HepG2 (cell line): ENCODE measurements at regions not wholly inside any gene's neighbourhood (a gene's known extent, or its start where the extent isn't known, plus 50 kb on each side); places are given as distances from the start of the nearest gene placed in this dataset.

Experiments used
- BATF2 ChIP-seq: sonication (generic); formaldehyde crosslinking; IDR thresholded peaks from 2 replicates; pipeline ENCODE4 v1.8.0; 2022; ENCODE audit warnings: mild to moderate bottlenecking, missing genetic modification reagents, moderate library complexity
- CEBPB ChIP-seq: IDR thresholded peaks from 2 replicates; pipeline ENCODE4 v1.6.1; 2011; ENCODE audit warnings: low read depth, low read length, improper control_type of control experiment, borderline replicate concordance
- CSRNP2 ChIP-seq: sonication (generic); formaldehyde crosslinking; conservative IDR thresholded peaks from 2 replicates; pipeline ENCODE4 v1.8.0; 2022; ENCODE audit warnings: low read depth, missing genetic modification reagents
- DBP ChIP-seq: sonication (generic); formaldehyde crosslinking; IDR thresholded peaks from 2 replicates; pipeline ENCODE4 v1.4.0; 2020; ENCODE audit warnings: missing genetic modification reagents; ENCODE audit errors: not compliant biosample characterization
- ELK4 ChIP-seq: sonication (generic); formaldehyde crosslinking; IDR thresholded peaks from 2 replicates; pipeline ENCODE4 v1.9.0; 2021; ENCODE audit warnings: missing genetic modification reagents, borderline replicate concordance
- EP300 ChIP-seq, 3 experiments: sonication (generic) in 1 of 3; formaldehyde crosslinking in 1 of 3; IDR thresholded peaks; 2 replicates each; pipeline versions ENCODE4 v1.5.1 to v1.6.1; 2011 to 2020; ENCODE audit warnings: low read depth in 2 of 3, low read length in 2 of 3, borderline replicate concordance in 1 of 3, improper control_type of control experiment in 1 of 3, mild to moderate bottlenecking in 1 of 3, missing genetic modification reagents in 1 of 3, moderate library complexity in 1 of 3
- HES4 ChIP-seq: sonication (generic); formaldehyde crosslinking; IDR thresholded peaks from 2 replicates; pipeline ENCODE4 v1.9.0; 2021; ENCODE audit warnings: mild to moderate bottlenecking, missing genetic modification reagents, borderline replicate concordance
- MNT ChIP-seq: fragments of 450-650 bp; IDR thresholded peaks from 2 replicates; pipeline ENCODE4 v1.6.1; 2016
- NCOA2 ChIP-seq: sonication (generic); formaldehyde crosslinking; IDR thresholded peaks from 2 replicates; pipeline ENCODE4 v1.8.0; 2022; ENCODE audit warnings: inconsistent platforms
- PBX2 ChIP-seq: IDR thresholded peaks from 2 replicates; pipeline ENCODE4 v1.6.1; 2016; ENCODE audit warnings: control low read depth
- PHF5A ChIP-seq: IDR thresholded peaks from one replicate; pipeline ENCODE4 v1.6.1; 2018; ENCODE audit warnings: low read depth, missing genetic modification reagents; ENCODE audit not compliant: unreplicated experiment
- TFAP4 ChIP-seq: sonication (generic); IDR thresholded peaks from 2 replicates; pipeline ENCODE4 v1.6.1; 2016; ENCODE audit warnings: low read depth, borderline replicate concordance
- UBTF ChIP-seq: sonication (generic); formaldehyde crosslinking; IDR thresholded peaks from 2 replicates; pipeline ENCODE4 v1.4.0; 2020; ENCODE audit warnings: mild to moderate bottlenecking, missing genetic modification reagents
- ZEB1 ChIP-seq: IDR thresholded peaks from 2 replicates; pipeline ENCODE4 v1.6.1; 2012; ENCODE audit warnings: mild to moderate bottlenecking, low read depth, inconsistent platforms; ENCODE audit not compliant: insufficient replicate concordance
- ZNF362 ChIP-seq: sonication (generic); formaldehyde crosslinking; IDR thresholded peaks from 2 replicates; pipeline ENCODE4 v1.4.0; 2020; ENCODE audit warnings: missing genetic modification reagents, mild to moderate bottlenecking, borderline replicate concordance

- no peak for TF ChIP-seq UBTF (CRISPR knock-in tag)
- peak; percentile 74; the same call in 1 of the 2 replicates for TF ChIP-seq TFAP4
- TF ChIP-seq MNT, result no peak
- TF ChIP-seq NCOA2 (CRISPR knock-in tag), result no peak
- no peak for TF ChIP-seq ZEB1
- no peak for TF ChIP-seq BATF2
- TF ChIP-seq CSRNP2 (CRISPR knock-in tag), result no peak
- TF ChIP-seq HES4, result no peak
- TF ChIP-seq CEBPB, result no peak
- TF ChIP-seq DBP (CRISPR knock-in tag), result no peak
- no peak for TF ChIP-seq PBX2 (CRISPR knock-in tag)
- no peak for TF ChIP-seq PHF5A (CRISPR knock-in tag)
- no peak for TF ChIP-seq ZNF362 (CRISPR knock-in tag)
- TF ChIP-seq ELK4 (CRISPR knock-in tag), result no peak
- TF ChIP-seq EP300 (IDR thresholded peaks at IDR 0.05; ENCODE audit: low read depth in 2 of 2, low read length in 2 of 2), result peak in 1 of 2 experiments; percentile 31; a peak in 1 of 4 replicates
- TF ChIP-seq EP300 (CRISPR knock-in tag; IDR thresholded peaks at IDR 0.05; ENCODE audit: borderline replicate concordance), result no peak
Measured at GRCh38 chr2:185643434-185643833, 95.2 kb upstream of the FSIP2 start (continued).
